SIG-M5 treated with dmso at 0.1 percent for 504 hours (cell line): ENCODE measurements at regions not wholly inside any gene's neighbourhood (a gene's known extent, or its start where the extent isn't known, plus 50 kb on each side); places are given as distances from the start of the nearest gene placed in this dataset.

Experiments used
- DNase-seq: peaks from one replicate; lab custom pipeline; 2025; ENCODE audit not compliant: unreplicated experiment; lab: John Stamatoyannopoulos, UW

- DNase-seq: no peak
Measured at GRCh38 chr20:54713727-54714126, 238.3 kb downstream of the DOK5 start.

GRCh38 chr20:54711071-54711470 is 235.7 kb downstream of the DOK5 start:
- DNase-seq: no peak

GRCh38 chr20:54710341-54710740 is 234.9 kb downstream of the DOK5 start:
- no peak for DNase-seq

GRCh38 chr20:54708229-54708628 is 232.8 kb downstream of the DOK5 start:
- no peak for DNase-seq

GRCh38 chr20:54707801-54708200 is 232.4 kb downstream of the DOK5 start:
- DNase-seq: no peak

GRCh38 chr20:54706581-54706980 is 231.2 kb downstream of the DOK5 start:
- no peak for DNase-seq

- DNase-seq: no peak
Measured at GRCh38 chr20:54704032-54704635, 228.7 kb downstream of the DOK5 start.
